CD14-positive monocyte (primary cell): ENCODE measurements at regions not wholly inside any gene's neighbourhood (a gene's known extent, or its start where the extent isn't known, plus 50 kb on each side); places are given as distances from the start of the nearest gene placed in this dataset.

ENCODE experiments used
- DNase-seq, 3 donors: peaks; one replicate each; pipeline ENCODE4 v3.0.0-alpha.2; 2011 to 2022
- H2AFZ ChIP-seq: 2 replicates; pipeline ENCODE4 v1.6.0; 2012; ENCODE audit warnings: mild to moderate bottlenecking, low read depth, low read length, inconsistent platforms; ENCODE audit not compliant: insufficient read depth, poor library complexity, severe bottlenecking
- H3K27ac ChIP-seq, 2 donors: 1 replicate in 1 of 2; 2 replicates in 1 of 2; pipeline ENCODE4 v1.5.1; 2012 to 2013; ENCODE audit warnings: low read length in 2 of 2, control low read depth in 1 of 2, inconsistent platforms in 1 of 2, low read depth in 1 of 2, mild to moderate bottlenecking in 1 of 2
- H3K27me3 ChIP-seq, 2 donors: one replicate each; pipeline versions ENCODE4 v1.6.0 to v1.6.1; 2011 to 2013; ENCODE audit warnings: low read length in 2 of 2; ENCODE audit not compliant: control insufficient read depth in 2 of 2, insufficient read depth in 2 of 2
- H3K36me3 ChIP-seq, 2 donors: replicated peaks in 1 of 2; 1 replicate in 1 of 2; 2 replicates in 1 of 2; pipeline versions ENCODE4 v1.5.1 to v1.6.1; 2012 to 2013; ENCODE audit warnings: low read length in 2 of 2, control low read depth in 1 of 2, inconsistent platforms in 1 of 2, mild to moderate bottlenecking in 1 of 2; ENCODE audit not compliant: insufficient read depth in 2 of 2, control insufficient read depth in 1 of 2
- H3K4me1 ChIP-seq, 2 donors: 1 replicate in 1 of 2; 2 replicates in 1 of 2; pipeline versions ENCODE4 v1.5.1 to v1.6.1; 2012 to 2013; ENCODE audit warnings: low read length in 2 of 2, control low read depth in 1 of 2, inconsistent platforms in 1 of 2, mild to moderate bottlenecking in 1 of 2, moderate library complexity in 1 of 2; ENCODE audit not compliant: insufficient read depth in 2 of 2, control insufficient read depth in 1 of 2
- H3K4me2 ChIP-seq: replicated peaks from 2 replicates; pipeline ENCODE3; 2012; ENCODE audit warnings: low read length, moderate library complexity, mild to moderate bottlenecking; ENCODE audit not compliant: poor library complexity, severe bottlenecking; ENCODE audit errors: extremely low read depth
- H3K4me3 ChIP-seq, 3 experiments: fragments of 200-600 bp in 1 of 3; sonication (generic) in 1 of 3; replicated peaks in 1 of 3; 1 replicate in 2 of 3; 2 replicates in 1 of 3; pipeline ENCODE4 v1.5.1; 2011 to 2013; ENCODE audit warnings: low read length in 3 of 3, mild to moderate bottlenecking in 3 of 3, control low read depth in 2 of 3, low read depth in 2 of 3, inconsistent platforms in 1 of 3, moderate library complexity in 1 of 3
- H3K79me2 ChIP-seq: 2 replicates; pipeline ENCODE4 v1.6.0; 2012; ENCODE audit warnings: mild to moderate bottlenecking, control low read depth, inconsistent platforms, low read length, moderate library complexity; ENCODE audit not compliant: insufficient read depth
- H3K9ac ChIP-seq: 2 replicates; pipeline ENCODE4 v1.6.0; 2017; ENCODE audit warnings: low read length, mild to moderate bottlenecking; ENCODE audit not compliant: insufficient read depth, poor library complexity, severe bottlenecking
- H3K9me3 ChIP-seq, 2 donors: replicated peaks in 1 of 2; 1 replicate in 1 of 2; 2 replicates in 1 of 2; pipeline versions ENCODE4 v1.5.1 to v1.6.1; 2012 to 2013; ENCODE audit warnings: low read length in 2 of 2, control low read depth in 1 of 2; ENCODE audit not compliant: control insufficient read depth in 1 of 2, insufficient read depth in 1 of 2
- H4K20me1 ChIP-seq: 2 replicates; pipeline ENCODE4 v1.6.0; 2012; ENCODE audit warnings: mild to moderate bottlenecking, low read length, control low read depth, moderate library complexity; ENCODE audit not compliant: insufficient read depth
- H3K27ac Mint-ChIP-seq, 7 donors: one replicate each; pipeline ENCODE4 v1.8.0; 2020; ENCODE audit warnings: mild to moderate bottlenecking in 7 of 7, mixed read lengths in 7 of 7, moderate library complexity in 6 of 7, inconsistent platforms in 2 of 7
- H3K27me3 Mint-ChIP-seq, 3 donors: one replicate each; pipeline ENCODE4 v1.8.0; 2021 to 2022; ENCODE audit warnings: low read depth in 3 of 3, mild to moderate bottlenecking in 3 of 3, mixed read lengths in 3 of 3, moderate library complexity in 3 of 3, inconsistent platforms in 1 of 3
- H3K36me3 Mint-ChIP-seq, 2 donors: one replicate each; pipeline ENCODE4 v1.8.0; 2020; ENCODE audit warnings: mixed read lengths in 2 of 2, inconsistent platforms in 1 of 2, mild to moderate bottlenecking in 1 of 2
- H3K4me1 Mint-ChIP-seq: one replicate; pipeline ENCODE4 v1.8.0; 2020; ENCODE audit warnings: mild to moderate bottlenecking, mixed read lengths
- H3K4me3 Mint-ChIP-seq, 2 donors: one replicate each; pipeline ENCODE4 v1.8.0; 2020; ENCODE audit warnings: mild to moderate bottlenecking in 2 of 2, mixed read lengths in 2 of 2, moderate library complexity in 1 of 2
- H3K9me3 Mint-ChIP-seq, 7 donors: one replicate each; pipeline ENCODE4 v1.8.0; 2020 to 2022; ENCODE audit warnings: mixed read lengths in 7 of 7, mild to moderate bottlenecking in 6 of 7, moderate library complexity in 6 of 7, inconsistent platforms in 2 of 7
- WGBS: methylation state at CpG from one replicate; pipeline ENCODE4 v1.1.5; 2013; ENCODE audit warnings: missing lambda C conversion rate; ENCODE audit not compliant: insufficient coverage; 5-methylcytosine and 5-hydroxymethylcytosine counted together
- intact Hi-C, 2 donors: fragments of 100-400 bp; cut with micrococcal nuclease; formaldehyde crosslinking; loops; one replicate each; pipeline versions ENCODE4 v1.15.0 to v1.15.1; 2023
- TF ChIP-seq, protein P1 (sequence below): fragments of 200-600 bp; IDR thresholded peaks from one replicate; pipeline ENCODE4 v1.8.0; 2022; ENCODE audit warnings: antibody characterized with exemption, mild to moderate bottlenecking

GRCh38 chr2:186183406-186183805 lies 302.7 kb upstream of the ZC3H15 start:
- Histone ChIP-seq H3K9ac (no peak overlapping the region), H3K36me3 (no peaks in the 10 kb centered on the region), H3K4me1 (no peaks in the 10 kb centered on the region), H3K4me3 (no peak overlapping the region), H4K20me1 (no peaks in the 10 kb centered on the region), H2AFZ (no peak overlapping the region), H3K79me2 (no peaks in the 10 kb centered on the region), H3K9me3 (peaks cover 0 to 15% of the 10 kb centered on the region in 2 donors), H3K4me2 (no peak overlapping the region), H3K27ac (no peak overlapping the region), H3K27me3 (no peaks in the 10 kb centered on the region)
- Mint-ChIP-seq H3K9me3 (peaks cover 2 to 18% (median 9%) of the 10 kb centered on the region in 7 donors), H3K27me3 (no peaks in the 10 kb centered on the region), H3K27ac (no peak overlapping the region), H3K4me3 (no peak overlapping the region), H3K36me3 (no peaks in the 10 kb centered on the region), H3K4me1 (no peaks in the 10 kb centered on the region)
- TF ChIP-seq, protein P1, sequence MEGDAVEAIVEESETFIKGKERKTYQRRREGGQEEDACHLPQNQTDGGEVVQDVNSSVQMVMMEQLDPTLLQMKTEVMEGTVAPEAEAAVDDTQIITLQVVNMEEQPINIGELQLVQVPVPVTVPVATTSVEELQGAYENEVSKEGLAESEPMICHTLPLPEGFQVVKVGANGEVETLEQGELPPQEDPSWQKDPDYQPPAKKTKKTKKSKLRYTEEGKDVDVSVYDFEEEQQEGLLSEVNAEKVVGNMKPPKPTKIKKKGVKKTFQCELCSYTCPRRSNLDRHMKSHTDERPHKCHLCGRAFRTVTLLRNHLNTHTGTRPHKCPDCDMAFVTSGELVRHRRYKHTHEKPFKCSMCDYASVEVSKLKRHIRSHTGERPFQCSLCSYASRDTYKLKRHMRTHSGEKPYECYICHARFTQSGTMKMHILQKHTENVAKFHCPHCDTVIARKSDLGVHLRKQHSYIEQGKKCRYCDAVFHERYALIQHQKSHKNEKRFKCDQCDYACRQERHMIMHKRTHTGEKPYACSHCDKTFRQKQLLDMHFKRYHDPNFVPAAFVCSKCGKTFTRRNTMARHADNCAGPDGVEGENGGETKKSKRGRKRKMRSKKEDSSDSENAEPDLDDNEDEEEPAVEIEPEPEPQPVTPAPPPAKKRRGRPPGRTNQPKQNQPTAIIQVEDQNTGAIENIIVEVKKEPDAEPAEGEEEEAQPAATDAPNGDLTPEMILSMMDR, result no peak
- WGBS, result no CpG with 5 or more reads among the region's 3 CpGs
- DNase-seq, result peak in 1 of 3 donors; percentile 6
- intact Hi-C loops, result no loop called here

GRCh38 chr2:186187854-186188253 lies 298.2 kb upstream of the ZC3H15 start:
- H3K36me3 ChIP-seq, result no peaks in the 10 kb centered on the region
- no peak overlapping the region for H2AFZ ChIP-seq
- H3K4me3 ChIP-seq, result no peak overlapping the region
- H3K4me2 ChIP-seq, result no peak overlapping the region
- Mint-ChIP-seq H3K27ac (no peak overlapping the region), H3K9me3 (peaks cover 6 to 22% (median 10%) of the 10 kb centered on the region in 7 donors), H3K27me3 (no peaks in the 10 kb centered on the region), H3K4me1 (no peaks in the 10 kb centered on the region), H3K4me3 (no peak overlapping the region), H3K36me3 (no peaks in the 10 kb centered on the region)
- no peaks in the 10 kb centered on the region for H3K27me3 ChIP-seq
- H3K4me1 ChIP-seq, result no peaks in the 10 kb centered on the region
- intact Hi-C loops, result no loop called here
- DNase-seq, result no peak
- TF ChIP-seq, protein P1, result no peak
- H4K20me1 ChIP-seq, result no peaks in the 10 kb centered on the region
- H3K79me2 ChIP-seq, result no peaks in the 10 kb centered on the region
- peaks cover 0 to 11% of the 10 kb centered on the region in 2 donors for H3K9me3 ChIP-seq
- H3K27ac ChIP-seq, result no peak overlapping the region
- H3K9ac ChIP-seq, result no peak overlapping the region
